HUES48 (cell line): ENCODE measurements at regions not wholly inside any gene's neighbourhood (a gene's known extent, or its start where the extent isn't known, plus 50 kb on each side); places are given as distances from the start of the nearest gene placed in this dataset.

Source experiments
- H3K27ac ChIP-seq: one replicate; pipeline ENCODE4 v1.7.0; 2013; ENCODE audit warnings: low read depth, low read length, inconsistent platforms
- H3K27me3 ChIP-seq: 2 replicates; pipeline ENCODE4 v1.6.1; 2013; ENCODE audit warnings: mild to moderate bottlenecking, low read length; ENCODE audit not compliant: control insufficient read depth, insufficient read depth
- H3K36me3 ChIP-seq: 2 replicates; pipeline ENCODE4 v1.6.1; 2013; ENCODE audit warnings: low read length; ENCODE audit not compliant: control insufficient read depth, insufficient read depth
- H3K4me1 ChIP-seq: 2 replicates; pipeline ENCODE4 v1.6.1; 2013; ENCODE audit warnings: mild to moderate bottlenecking, low read length; ENCODE audit not compliant: control insufficient read depth, insufficient read depth
- H3K4me3 ChIP-seq: 2 replicates; pipeline ENCODE4 v1.5.1; 2013; ENCODE audit warnings: mild to moderate bottlenecking, low read depth, low read length
- H3K9ac ChIP-seq: 2 replicates; pipeline ENCODE4 v1.6.1; 2013; ENCODE audit warnings: mild to moderate bottlenecking, low read depth, low read length, moderate library complexity
- H3K9me3 ChIP-seq: 2 replicates; pipeline ENCODE4 v1.6.1; 2013; ENCODE audit warnings: low read length; ENCODE audit not compliant: control insufficient read depth, insufficient read depth

DNA sequence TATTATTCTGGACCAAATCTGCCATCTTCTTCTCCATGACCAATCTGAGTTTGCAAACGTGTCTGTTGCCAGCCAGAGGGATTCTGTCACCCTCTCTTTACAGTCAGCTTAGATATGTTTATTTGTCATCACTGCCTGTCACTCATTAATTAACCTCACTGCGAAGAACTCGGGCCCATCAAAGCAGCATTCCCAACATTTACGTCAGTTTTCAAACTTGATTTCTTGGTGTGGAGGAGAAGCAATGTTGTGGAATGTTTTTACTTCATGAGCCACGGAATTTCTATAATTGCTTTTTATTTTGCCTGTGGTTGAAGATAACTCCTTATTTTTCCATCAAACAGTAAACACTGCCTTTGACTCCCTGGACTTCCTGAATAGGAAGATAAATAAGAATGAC, 91.8 kb upstream of the CNKSR3 start:
- Histone ChIP-seq H3K9me3 (no peaks in the 10 kb centered on the region), H3K4me3 (no peak overlapping the region), H3K9ac (no peak overlapping the region), H3K27me3 (no peaks in the 10 kb centered on the region), H3K27ac (no peak overlapping the region), H3K4me1 (no peaks in the 10 kb centered on the region), H3K36me3 (no peaks in the 10 kb centered on the region)

DNA sequence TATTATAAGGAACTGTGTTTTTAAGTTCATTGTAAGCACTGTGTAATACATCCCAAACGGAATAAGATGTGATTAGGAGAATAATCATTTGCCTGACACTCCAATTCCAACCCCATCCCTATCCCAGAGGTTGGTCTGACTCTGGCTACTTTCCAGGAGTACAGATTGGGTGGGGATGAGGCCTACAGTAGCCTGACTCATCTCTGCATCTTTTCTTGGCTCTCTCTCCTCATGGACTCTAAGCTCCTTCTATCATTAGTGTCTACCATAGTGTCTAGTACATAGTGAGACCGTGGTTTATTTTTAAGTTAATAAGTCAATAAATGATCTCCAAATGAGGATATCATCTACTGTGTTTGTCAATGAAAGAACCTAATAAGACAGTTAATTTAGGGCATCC, 92.2 kb upstream of the CNKSR3 start:
- Histone ChIP-seq H3K4me1 (no peaks in the 10 kb centered on the region), H3K4me3 (no peak overlapping the region), H3K27me3 (no peaks in the 10 kb centered on the region), H3K27ac (no peak overlapping the region), H3K9ac (no peak overlapping the region), H3K36me3 (no peaks in the 10 kb centered on the region), H3K9me3 (no peaks in the 10 kb centered on the region)

- no peak overlapping the region for H3K4me3 ChIP-seq
- no peaks in the 10 kb centered on the region for H3K9me3 ChIP-seq
- no peaks in the 10 kb centered on the region for H3K36me3 ChIP-seq
- no peaks in the 10 kb centered on the region for H3K27me3 ChIP-seq
- H3K9ac ChIP-seq: no peak overlapping the region
- H3K4me1 ChIP-seq: no peaks in the 10 kb centered on the region
- H3K27ac ChIP-seq: no peak overlapping the region
Measured at GRCh38 chr6:154604119-154604518, 93.6 kb upstream of the CNKSR3 start.

- Histone ChIP-seq H3K27ac (no peak overlapping the region), H3K9ac (no peak overlapping the region), H3K4me1 (no peaks in the 10 kb centered on the region), H3K36me3 (no peaks in the 10 kb centered on the region), H3K9me3 (no peaks in the 10 kb centered on the region), H3K27me3 (no peaks in the 10 kb centered on the region), H3K4me3 (no peak overlapping the region)
Measured at GRCh38 chr6:154605178-154605881, 94.8 kb upstream of the CNKSR3 start.

- H3K27me3 ChIP-seq: no peaks in the 10 kb centered on the region
- H3K4me3 ChIP-seq: no peak overlapping the region
- H3K9me3 ChIP-seq: no peaks in the 10 kb centered on the region
- H3K4me1 ChIP-seq: no peaks in the 10 kb centered on the region
- no peak overlapping the region for H3K9ac ChIP-seq
- no peaks in the 10 kb centered on the region for H3K36me3 ChIP-seq
- no peak overlapping the region for H3K27ac ChIP-seq
Measured at GRCh38 chr6:154605882-154606370, 95.4 kb upstream of the CNKSR3 start.

GRCh38 chr6:154606457-154606856, 96.0 kb upstream of the CNKSR3 start:
- Histone ChIP-seq H3K9me3 (no peaks in the 10 kb centered on the region), H3K36me3 (no peaks in the 10 kb centered on the region), H3K4me3 (no peak overlapping the region), H3K27ac (no peak overlapping the region), H3K27me3 (no peaks in the 10 kb centered on the region), H3K4me1 (no peaks in the 10 kb centered on the region), H3K9ac (no peak overlapping the region)

DNA sequence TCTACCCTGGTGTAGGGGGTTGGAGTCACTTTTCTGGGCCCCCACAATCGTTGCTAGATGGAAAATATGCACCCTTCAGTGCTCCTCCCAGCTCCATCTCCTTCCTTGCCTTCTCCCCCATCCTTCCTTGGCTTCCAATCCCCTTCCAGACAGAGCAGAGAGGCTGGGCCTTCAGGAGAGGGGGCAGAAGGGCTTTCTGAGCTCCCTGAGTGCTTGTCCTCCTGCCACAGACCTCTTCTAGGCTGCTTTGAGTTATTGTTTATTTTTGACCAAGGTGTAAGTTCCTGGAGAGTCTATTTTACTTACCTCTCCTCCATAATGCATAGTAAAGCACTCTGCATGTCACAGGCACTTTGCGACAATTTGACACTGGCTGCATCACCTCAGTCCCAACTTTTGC, 96.4 kb upstream of the CNKSR3 start:
- H3K36me3 ChIP-seq: no peaks in the 10 kb centered on the region
- no peak overlapping the region for H3K4me3 ChIP-seq
- H3K27ac ChIP-seq: no peak overlapping the region
- H3K4me1 ChIP-seq: no peaks in the 10 kb centered on the region
- no peaks in the 10 kb centered on the region for H3K9me3 ChIP-seq
- H3K9ac ChIP-seq: no peak overlapping the region
- H3K27me3 ChIP-seq: no peaks in the 10 kb centered on the region

GRCh38 chr6:154611241-154611640, 100.8 kb upstream of the CNKSR3 start:
- Histone ChIP-seq H3K9ac (no peak overlapping the region), H3K4me3 (no peak overlapping the region), H3K4me1 (no peaks in the 10 kb centered on the region), H3K9me3 (no peaks in the 10 kb centered on the region), H3K27ac (no peak overlapping the region), H3K27me3 (no peaks in the 10 kb centered on the region), H3K36me3 (no peaks in the 10 kb centered on the region)

DNA sequence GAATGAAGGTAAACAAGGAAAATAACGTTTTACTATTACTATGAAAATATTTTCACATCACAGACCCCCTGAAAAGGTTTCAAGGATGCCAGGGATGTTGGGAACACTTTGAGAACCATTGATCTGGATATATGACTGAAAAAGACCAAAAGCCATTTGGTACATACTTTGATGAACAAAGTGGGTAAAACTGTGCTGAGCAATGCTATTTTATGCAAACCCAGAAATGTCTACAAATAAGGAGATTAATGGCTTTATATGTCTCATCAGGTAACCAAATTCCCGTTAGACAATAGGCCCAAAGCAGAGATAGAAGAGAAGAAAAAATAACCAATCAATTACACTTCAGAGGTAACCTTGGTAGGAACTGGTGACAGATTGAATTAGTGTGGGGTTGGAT, 101.4 kb upstream of the CNKSR3 start:
- Histone ChIP-seq H3K4me1 (no peaks in the 10 kb centered on the region), H3K36me3 (no peaks in the 10 kb centered on the region), H3K4me3 (no peak overlapping the region), H3K27me3 (no peaks in the 10 kb centered on the region), H3K9me3 (no peaks in the 10 kb centered on the region), H3K27ac (no peak overlapping the region), H3K9ac (no peak overlapping the region)

- Histone ChIP-seq H3K4me3 (no peak overlapping the region), H3K9me3 (no peaks in the 10 kb centered on the region), H3K36me3 (no peaks in the 10 kb centered on the region), H3K9ac (no peak overlapping the region), H3K4me1 (no peaks in the 10 kb centered on the region), H3K27me3 (no peaks in the 10 kb centered on the region), H3K27ac (no peak overlapping the region)
Measured at GRCh38 chr6:154613137-154613676, 102.7 kb upstream of the CNKSR3 start.

DNA sequence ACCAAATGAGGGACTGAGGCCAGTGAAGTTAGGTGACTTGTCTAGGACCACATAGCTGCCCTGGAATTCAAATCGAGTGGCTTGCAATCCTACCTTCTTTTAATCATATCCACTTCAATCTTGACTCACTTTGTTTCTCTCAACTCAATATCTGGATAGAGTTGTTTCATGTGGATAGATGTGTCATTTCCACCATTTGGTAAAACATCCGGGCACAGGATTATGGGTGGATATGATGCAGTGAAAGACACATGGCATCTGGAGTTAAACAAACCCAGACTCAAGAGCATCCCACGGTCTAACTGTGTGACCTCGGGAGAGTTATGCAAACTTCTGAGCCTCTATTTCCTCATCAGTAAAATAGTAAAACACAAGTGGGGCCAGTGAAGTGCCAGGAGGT, 103.6 kb upstream of the CNKSR3 start:
- H3K4me3 ChIP-seq: no peak overlapping the region
- no peaks in the 10 kb centered on the region for H3K9me3 ChIP-seq
- no peak overlapping the region for H3K27ac ChIP-seq
- no peaks in the 10 kb centered on the region for H3K36me3 ChIP-seq
- H3K9ac ChIP-seq: no peak overlapping the region
- H3K27me3 ChIP-seq: no peaks in the 10 kb centered on the region
- H3K4me1 ChIP-seq: peaks cover 4% of the 10 kb centered on the region; the same call in 1 of the 2 replicates
